Esophagus muscularis mucosa (tissue), 4 donors: ENCODE measurements at regions not wholly inside any gene's neighbourhood (a gene's known extent, or its start where the extent isn't known, plus 50 kb on each side); places are given as distances from the start of the nearest gene placed in this dataset.

Source experiments
- DNase-seq: peaks from one replicate; pipeline ENCODE4 v3.0.0-alpha.2; 2017; ENCODE audit errors: extremely low spot score
- H3K27ac ChIP-seq, 4 donors: fragments of 200-600 bp; sonication (generic); replicated peaks in 1 of 4; 1 replicate in 3 of 4; 2 replicates in 1 of 4; pipeline ENCODE4 v1.5.1; 2016 to 2019; ENCODE audit warnings: mild to moderate bottlenecking in 1 of 4
- H3K27me3 ChIP-seq, 4 donors: fragments of 200-600 bp; sonication (generic); one replicate each; pipeline versions ENCODE4 v1.5.1 to v1.6.0; 2016 to 2019
- H3K36me3 ChIP-seq, 4 donors: fragments of 200-600 bp; sonication (generic); one replicate each; pipeline ENCODE4 v1.5.1; 2016 to 2019
- H3K4me1 ChIP-seq, 4 donors: fragments of 200-600 bp; sonication (generic); one replicate each; pipeline ENCODE4 v1.5.1; 2016 to 2019
- H3K4me3 ChIP-seq, 4 donors: fragments of 200-600 bp; sonication (generic); 1 replicate in 2 of 4; 2 replicates in 2 of 4; pipeline ENCODE4 v1.5.1; 2016 to 2019; ENCODE audit warnings: mild to moderate bottlenecking in 4 of 4, moderate library complexity in 1 of 4
- H3K9me3 ChIP-seq, 4 donors: fragments of 200-600 bp; sonication (generic); 1 replicate in 3 of 4; 2 replicates in 1 of 4; pipeline ENCODE4 v1.5.1; 2016 to 2019
- CTCF ChIP-seq, 3 experiments: fragments of 200-600 bp in 2 of 3; fragments of 450-650 bp in 1 of 3; sonication (generic) in 2 of 3; IDR thresholded peaks; one replicate each; pipeline ENCODE4 v1.5.1; 2017 to 2019; ENCODE audit warnings: antibody characterized with exemption in 3 of 3, mild to moderate bottlenecking in 2 of 3, moderate library complexity in 1 of 3
- EP300 ChIP-seq: sonication (generic); formaldehyde crosslinking; IDR thresholded peaks from one replicate; pipeline ENCODE4 v1.6.1; 2017; ENCODE audit warnings: antibody characterized with exemption
- POLR2A ChIP-seq: fragments of 450-650 bp; IDR thresholded peaks from one replicate; pipeline ENCODE4 v1.6.1; 2017; ENCODE audit warnings: antibody characterized with exemption, moderate library complexity, mild to moderate bottlenecking, low read depth
- POLR2AphosphoS5 ChIP-seq, 2 donors: sonication (generic); formaldehyde crosslinking; IDR thresholded peaks; one replicate each; pipeline ENCODE4 v1.6.1; 2017; ENCODE audit warnings: antibody characterized with exemption in 2 of 2
- WGBS: methylation state at CpG from one replicate; pipeline ENCODE4 v1.1.5; 2018; 5-methylcytosine and 5-hydroxymethylcytosine counted together
- intact Hi-C: fragments of 100-400 bp; cut with DNase I; formaldehyde crosslinking; loops from one replicate; pipeline ENCODE4 v1.15.1; 2023

- Histone ChIP-seq H3K4me3 (no peak overlapping the region), H3K9me3 (no peaks in the 10 kb centered on the region), H3K27ac (no peak overlapping the region), H3K36me3 (no peaks in the 10 kb centered on the region), H3K27me3 (no peaks in the 10 kb centered on the region), H3K4me1 (peaks cover 0 to 53% (median 38%) of the 10 kb centered on the region in 4 donors)
- 81% methylated on average over 4 of the region's 4 CpGs for whole genome bisulfite sequencing
- intact Hi-C loops, result no loop called here
- DNase-seq, result no peak
- TF ChIP-seq EP300 (no peak), POLR2AphosphoS5 (IDR thresholded peaks at IDR 0.05) (no peak), CTCF (IDR thresholded peaks at IDR 0.05) (no peak), POLR2A (no peak)
Measured at GRCh38 chr1:239772446-239772845, 319.2 kb upstream of the FMN2 start.

- 77% methylated on average over 6 of the region's 6 CpGs for WGBS
- TF ChIP-seq POLR2A (no peak), EP300 (no peak), POLR2AphosphoS5 (IDR thresholded peaks at IDR 0.05) (no peak), CTCF (IDR thresholded peaks at IDR 0.05) (no peak)
- peaks cover 0 to 66% (median 39%) of the 10 kb centered on the region in 4 donors for H3K4me1 ChIP-seq
- H3K9me3 ChIP-seq, result no peaks in the 10 kb centered on the region
- no peaks in the 10 kb centered on the region for H3K27me3 ChIP-seq
- DNase-seq, result no peak
- peak overlapping the region in 1 of 4 donors; percentile 17 for H3K27ac ChIP-seq
- H3K36me3 ChIP-seq, result no peaks in the 10 kb centered on the region
- intact Hi-C loops, result no loop called here
- no peak overlapping the region for H3K4me3 ChIP-seq
Measured at GRCh38 chr1:239775466-239775865, 316.2 kb upstream of the FMN2 start.

- intact Hi-C loops, result no loop called here
- H3K27me3 ChIP-seq, result no peaks in the 10 kb centered on the region
- H3K36me3 ChIP-seq, result no peaks in the 10 kb centered on the region
- TF ChIP-seq EP300 (no peak), POLR2AphosphoS5 (IDR thresholded peaks at IDR 0.05) (peak in 1 of 2 donors; percentile 7)
- no peak for DNase-seq
- H3K4me1 ChIP-seq, result peaks cover 0 to 58% (median 38%) of the 10 kb centered on the region in 4 donors
- peaks cover 0 to 6% (median 0%) of the 10 kb centered on the region in 4 donors for H3K9me3 ChIP-seq
- H3K27ac ChIP-seq, result peak overlapping the region; percentile 22 to 56 (median 49)
- peak overlapping the region in 1 of 4 donors; percentile 3 for H3K4me3 ChIP-seq
- WGBS, result 41% methylated on average over 6 of the region's 6 CpGs
Measured at GRCh38 chr1:239778208-239778813, 313.4 kb upstream of the FMN2 start.

GRCh38 chr1:239779962-239780361, 311.7 kb upstream of the FMN2 start:
- WGBS, result 88% methylated on average over 2 of the region's 2 CpGs
- no peaks in the 10 kb centered on the region for H3K36me3 ChIP-seq
- no peak overlapping the region for H3K4me3 ChIP-seq
- intact Hi-C loops, result no loop called here
- peak overlapping the region in 1 of 4 donors; percentile 46 for H3K27ac ChIP-seq
- no peaks in the 10 kb centered on the region for H3K27me3 ChIP-seq
- no peak for TF ChIP-seq POLR2A
- TF ChIP-seq EP300, result no peak
- no peak for TF ChIP-seq POLR2AphosphoS5 (IDR thresholded peaks at IDR 0.05)
- TF ChIP-seq CTCF (IDR thresholded peaks at IDR 0.05), result no peak
- H3K9me3 ChIP-seq, result peaks cover 0 to 6% (median 0%) of the 10 kb centered on the region in 4 donors
- peaks cover 0 to 42% (median 26%) of the 10 kb centered on the region in 4 donors for H3K4me1 ChIP-seq
- DNase-seq, result no peak

- H3K9me3 ChIP-seq, result peaks cover 0 to 6% (median 0%) of the 10 kb centered on the region in 4 donors
- no peak for DNase-seq
- H3K27ac ChIP-seq, result no peak overlapping the region
- 77% methylated on average over 3 of the region's 3 CpGs for WGBS
- H3K27me3 ChIP-seq, result no peaks in the 10 kb centered on the region
- peaks cover 0 to 8% (median 0%) of the 10 kb centered on the region in 4 donors for H3K4me1 ChIP-seq
- no peaks in the 10 kb centered on the region for H3K36me3 ChIP-seq
- TF ChIP-seq POLR2AphosphoS5 (IDR thresholded peaks at IDR 0.05) (no peak), EP300 (no peak), CTCF (IDR thresholded peaks at IDR 0.05) (no peak), POLR2A (no peak)
- intact Hi-C loops, result no loop called here
- no peak overlapping the region for H3K4me3 ChIP-seq
Measured at GRCh38 chr1:239784896-239785295, 306.8 kb upstream of the FMN2 start.
